GM19099 (cell line): ENCODE measurements at regions not wholly inside any gene's neighbourhood (a gene's known extent, or its start where the extent isn't known, plus 50 kb on each side); places are given as distances from the start of the nearest gene placed in this dataset.

Experiments used
- POLR2A ChIP-seq: IDR thresholded peaks from 3 replicates; pipeline ENCODE4 v1.6.1; 2011; ENCODE audit warnings: low read depth; ENCODE audit not compliant: insufficient read length; ENCODE audit errors: extremely low read depth

- TF ChIP-seq POLR2A, result no peak
Observed at GRCh38 chr10:44042926-44043602, 341.8 kb downstream of the CXCL12 start.

DNA sequence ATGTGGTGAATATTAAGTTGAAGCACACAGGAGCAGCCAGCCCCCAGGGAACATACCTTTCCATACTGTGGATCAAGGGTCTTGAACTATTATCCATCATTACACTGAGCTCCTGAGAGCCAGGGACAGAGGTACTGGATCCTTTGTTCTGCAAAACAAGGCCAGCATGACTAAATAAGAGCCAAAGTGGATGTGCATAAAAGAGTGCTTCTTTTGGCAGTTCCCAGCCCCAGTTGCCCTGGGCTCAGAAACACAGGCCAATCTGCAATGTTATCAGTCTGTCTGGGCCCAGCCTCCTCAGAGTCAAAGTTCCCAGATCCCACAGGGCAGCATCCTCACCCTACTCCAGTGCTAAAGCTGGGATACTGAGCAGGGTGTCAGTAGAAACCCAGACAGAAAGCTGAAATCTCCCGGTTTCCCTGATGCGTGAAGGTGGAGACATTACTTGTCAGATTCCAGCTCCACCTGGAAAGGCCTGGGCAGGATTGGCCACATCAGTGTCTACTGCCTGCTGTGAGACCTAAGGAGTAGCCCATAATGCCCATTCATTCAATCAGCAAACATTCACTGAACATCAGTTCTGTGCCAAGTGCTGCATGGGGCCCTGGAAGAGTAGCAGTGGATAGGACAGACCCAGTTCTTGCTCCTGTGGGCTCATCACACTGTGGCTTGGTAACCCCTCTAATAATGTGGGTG, 342.7 kb downstream of the CXCL12 start:
- TF ChIP-seq POLR2A, result no peak

GRCh38 chr10:44039599-44039998, 345.3 kb downstream of the CXCL12 start:
- no peak for TF ChIP-seq POLR2A

- no peak for TF ChIP-seq POLR2A
Observed at GRCh38 chr10:44036425-44036824, 348.5 kb downstream of the CXCL12 start.

- TF ChIP-seq POLR2A, result no peak
Observed at GRCh38 chr10:44035474-44036197, 349.3 kb downstream of the CXCL12 start.

DNA sequence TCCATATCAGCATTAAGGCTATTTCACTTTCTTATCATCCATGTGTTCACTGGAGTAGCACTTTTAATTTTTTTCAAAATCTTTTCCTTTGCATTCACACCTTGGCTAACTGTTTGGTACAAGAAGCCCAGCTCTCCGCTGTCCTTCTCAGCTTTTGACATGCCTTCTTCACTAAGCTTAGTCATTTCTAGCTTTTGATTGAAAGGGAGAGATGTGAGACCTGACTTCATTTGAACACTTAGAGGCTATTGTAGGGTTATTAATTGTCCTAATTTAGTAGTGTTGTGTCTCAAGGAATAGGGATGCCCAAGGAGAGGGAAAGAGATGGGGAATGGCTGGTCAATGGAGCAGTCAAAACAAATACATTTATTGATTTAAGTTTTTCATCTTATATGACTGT, 350.0 kb downstream of the CXCL12 start:
- no peak for TF ChIP-seq POLR2A

DNA sequence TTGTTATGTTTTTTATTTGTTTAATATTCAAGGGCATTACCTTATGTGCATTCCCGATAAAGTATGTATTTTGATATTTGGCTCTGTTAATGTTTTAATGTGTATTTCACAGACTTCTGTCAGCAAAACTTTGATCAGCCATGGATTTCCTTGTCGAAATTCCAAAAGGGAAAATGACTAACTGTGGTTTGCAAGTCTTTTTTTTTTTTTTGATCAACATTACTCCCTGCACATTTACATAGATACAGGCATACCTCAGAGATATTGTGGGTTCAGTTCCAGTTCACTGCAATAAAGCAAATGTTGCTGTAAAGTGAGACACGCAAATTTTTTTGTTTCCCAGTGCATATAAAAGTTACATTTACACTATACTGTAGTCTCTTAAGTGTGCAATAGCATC, 351.9 kb downstream of the CXCL12 start:
- no peak for TF ChIP-seq POLR2A

GRCh38 chr10:44032216-44032615, 352.7 kb downstream of the CXCL12 start:
- no peak for TF ChIP-seq POLR2A

DNA sequence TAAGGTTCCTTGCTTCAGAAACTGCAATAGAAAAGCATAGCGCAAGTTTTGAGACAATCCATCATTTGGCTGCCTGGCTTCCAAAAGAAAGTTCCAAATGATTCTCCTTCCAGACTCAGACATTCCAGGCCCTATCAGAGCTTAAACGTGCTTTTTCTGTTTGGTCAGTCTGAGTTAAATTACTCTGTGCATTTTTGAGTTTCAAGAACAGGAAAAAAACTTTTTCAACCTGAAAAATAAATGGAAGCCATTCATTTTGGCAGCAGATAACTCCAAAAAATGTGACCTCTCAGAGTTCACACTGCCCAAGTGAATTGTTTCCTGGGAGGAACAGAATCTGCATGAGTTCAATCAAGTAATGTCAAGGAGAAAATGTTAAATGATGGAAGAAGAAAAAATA, 354.2 kb downstream of the CXCL12 start:
- TF ChIP-seq POLR2A, result no peak

DNA sequence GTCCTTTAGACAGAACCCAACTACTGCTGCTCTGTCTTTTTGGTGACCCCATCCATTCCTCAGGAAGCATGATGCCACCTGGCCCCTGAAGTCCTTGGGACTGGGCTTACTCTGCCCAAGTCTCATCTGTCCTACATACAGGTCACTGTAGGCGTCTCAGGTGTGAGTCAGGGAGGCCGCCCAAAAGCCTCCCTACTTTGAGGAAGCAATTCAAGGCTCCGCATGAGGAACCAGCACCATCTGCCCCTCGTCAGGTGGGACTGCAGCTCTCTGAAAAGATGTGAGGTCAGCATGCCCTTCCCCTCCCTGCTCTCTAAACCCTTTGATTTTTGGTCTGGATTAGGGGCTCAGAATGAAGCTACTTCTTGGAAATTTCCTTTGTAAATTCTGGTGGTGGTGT, 354.8 kb downstream of the CXCL12 start:
- no peak for TF ChIP-seq POLR2A

- TF ChIP-seq POLR2A, result no peak
Observed at GRCh38 chr10:44028384-44029137, 356.3 kb downstream of the CXCL12 start.

DNA sequence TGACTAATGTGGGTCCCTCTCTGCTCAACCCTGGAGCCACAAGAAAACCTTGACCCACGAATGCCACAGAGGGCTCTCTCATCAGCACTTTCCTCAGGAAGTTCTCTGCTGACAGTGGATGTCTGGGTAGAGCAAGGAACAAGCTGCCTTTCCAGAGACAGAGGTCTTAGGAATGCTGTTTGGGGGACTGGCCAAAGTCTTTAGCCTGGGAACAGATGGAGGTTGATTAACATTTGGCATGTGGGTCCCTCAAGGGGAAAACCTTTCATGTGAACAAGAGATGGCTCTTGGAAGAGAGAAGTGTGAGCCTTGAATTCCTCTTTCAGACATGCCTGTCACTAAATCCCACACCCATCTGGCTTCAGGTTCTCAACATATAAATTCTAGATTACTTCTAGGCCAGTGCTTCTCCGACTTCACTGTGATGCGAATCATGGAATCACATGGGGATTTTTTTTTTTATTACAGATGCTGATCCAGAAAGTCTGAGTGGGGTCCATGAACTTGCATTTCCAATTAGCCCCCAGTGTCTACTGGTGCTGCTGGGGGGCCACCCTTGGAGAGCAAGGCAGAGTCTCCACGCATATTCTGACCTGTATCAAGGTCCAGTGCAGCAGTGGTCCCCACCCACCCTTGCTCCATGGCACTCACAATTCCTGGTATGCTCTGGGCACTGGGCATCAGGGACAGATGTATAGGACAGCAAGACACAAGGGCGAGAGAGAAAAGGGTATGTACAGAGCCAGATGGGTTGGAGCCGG, 360.4 kb downstream of the CXCL12 start:
- no peak for TF ChIP-seq POLR2A

DNA sequence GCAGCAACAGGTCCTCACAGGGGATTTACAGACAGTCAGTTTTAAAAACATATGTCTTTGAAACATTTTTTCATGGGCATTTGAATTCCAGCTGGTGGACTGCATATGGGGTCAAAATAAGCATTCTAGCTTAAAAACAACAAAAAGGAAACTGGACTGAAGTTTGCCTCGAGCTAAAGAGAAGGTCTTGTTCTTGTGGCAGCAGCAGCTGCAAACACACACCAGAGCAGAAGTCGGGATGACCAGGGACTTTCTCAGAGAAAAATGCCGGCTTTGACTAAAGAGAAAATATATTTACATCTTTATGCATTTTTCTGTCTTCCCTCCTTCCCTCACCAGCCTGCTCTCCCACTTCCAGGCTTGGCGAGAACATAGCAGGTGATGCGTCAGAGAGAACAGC, 361.4 kb downstream of the CXCL12 start:
- no peak for TF ChIP-seq POLR2A

DNA sequence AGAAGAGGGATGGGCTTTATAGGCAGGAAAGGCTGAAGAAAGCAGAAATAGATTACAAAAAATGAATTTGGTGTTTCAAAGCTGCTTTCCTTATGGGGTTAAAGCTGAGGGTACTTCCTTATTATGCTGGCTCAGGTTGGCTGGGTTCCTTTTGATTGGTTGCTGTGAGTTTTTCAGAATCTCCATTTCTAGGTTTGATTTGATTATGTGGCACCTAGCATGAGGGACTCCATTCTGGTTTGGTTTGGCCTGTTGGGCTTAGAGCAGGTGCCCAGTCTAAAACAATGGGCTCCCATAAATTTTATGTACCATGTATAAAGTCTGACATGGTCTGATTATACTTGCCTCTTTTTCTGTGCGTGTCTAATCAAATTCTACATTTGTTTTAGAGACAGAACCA, 362.7 kb downstream of the CXCL12 start:
- TF ChIP-seq POLR2A, result no peak

DNA sequence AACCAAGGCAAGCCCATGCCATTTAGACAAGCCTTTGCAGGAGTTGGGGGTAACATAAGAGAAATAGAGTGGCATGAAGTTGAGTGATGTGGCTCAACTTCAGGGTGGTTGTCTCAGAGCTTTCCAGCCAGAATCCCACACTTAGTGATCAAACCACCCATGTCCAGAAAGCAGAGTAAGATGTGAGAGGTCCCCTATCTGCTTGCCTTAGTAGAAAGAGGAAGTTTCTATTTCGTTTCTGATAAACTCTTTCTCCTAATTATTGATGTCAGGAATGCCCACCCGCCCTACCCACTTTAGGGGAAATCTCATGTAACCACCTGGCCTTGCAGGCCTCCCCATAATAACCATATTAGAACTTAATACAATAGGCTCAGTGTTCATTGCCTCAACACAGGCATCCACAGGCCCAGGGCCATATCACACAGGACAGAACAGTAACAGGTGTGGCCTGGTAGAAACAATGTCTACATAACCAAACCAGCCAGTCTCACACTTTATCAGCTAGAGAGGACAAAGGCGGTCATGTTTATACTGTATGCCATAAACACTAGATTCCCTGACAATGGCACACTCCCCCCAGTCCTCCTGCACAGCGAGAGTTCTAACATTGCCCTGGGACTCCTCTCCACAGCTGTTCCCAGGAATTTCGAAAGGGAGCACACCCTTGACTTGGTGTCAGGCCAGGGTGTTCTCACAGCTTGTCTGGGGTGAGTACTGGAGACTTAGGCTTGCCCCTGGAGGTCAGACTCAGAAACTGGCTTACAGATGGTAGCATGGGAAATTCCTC, 364.4 kb downstream of the CXCL12 start:
- no peak for TF ChIP-seq POLR2A
